ENCODE measurements at regions not wholly inside any gene's neighbourhood (a gene's known extent, or its start where the extent isn't known, plus 50 kb on each side); places are given as distances from the start of the nearest gene placed in this dataset.

GRCh38 chr4:181043486-181043885 lies 1199.7 kb upstream of the TENM3 start:
- intact Hi-C loops (cut with DNase I): no loop called here
- ATAC-seq: no peak
- no peaks in the 10 kb centered on the region for H3K9me3 ChIP-seq

DNA sequence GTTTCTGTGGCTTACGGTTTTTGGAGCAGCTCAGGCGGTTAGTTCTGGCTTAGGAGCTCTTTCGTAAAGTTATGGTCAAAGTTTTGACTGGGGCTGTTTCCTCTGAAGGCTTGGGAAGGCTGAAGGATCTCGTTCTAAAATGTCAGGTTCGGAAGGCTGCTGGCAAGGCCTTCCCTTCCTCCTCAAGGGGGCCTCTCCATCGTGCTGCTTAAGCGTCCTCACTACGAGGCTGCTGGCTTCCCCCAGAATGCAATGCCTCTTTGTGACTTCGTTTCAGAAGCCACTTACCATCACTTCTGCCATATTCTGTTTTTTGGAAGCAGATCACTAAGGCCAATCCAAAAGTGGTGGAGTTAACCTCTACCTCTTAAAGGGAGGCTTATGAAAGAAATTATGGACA lies 1196.4 kb upstream of the TENM3 start:
- no peaks in the 10 kb centered on the region for H3K27me3 ChIP-seq
- no peaks in the 10 kb centered on the region for H3K9me3 ChIP-seq
- no peaks in the 10 kb centered on the region for H3K36me3 ChIP-seq
- ATAC-seq (no peak), DNase-seq (no peak)
- H3K27ac ChIP-seq: no peak overlapping the region
- H3K4me1 ChIP-seq: no peaks in the 10 kb centered on the region
- TF ChIP-seq, protein P1, sequence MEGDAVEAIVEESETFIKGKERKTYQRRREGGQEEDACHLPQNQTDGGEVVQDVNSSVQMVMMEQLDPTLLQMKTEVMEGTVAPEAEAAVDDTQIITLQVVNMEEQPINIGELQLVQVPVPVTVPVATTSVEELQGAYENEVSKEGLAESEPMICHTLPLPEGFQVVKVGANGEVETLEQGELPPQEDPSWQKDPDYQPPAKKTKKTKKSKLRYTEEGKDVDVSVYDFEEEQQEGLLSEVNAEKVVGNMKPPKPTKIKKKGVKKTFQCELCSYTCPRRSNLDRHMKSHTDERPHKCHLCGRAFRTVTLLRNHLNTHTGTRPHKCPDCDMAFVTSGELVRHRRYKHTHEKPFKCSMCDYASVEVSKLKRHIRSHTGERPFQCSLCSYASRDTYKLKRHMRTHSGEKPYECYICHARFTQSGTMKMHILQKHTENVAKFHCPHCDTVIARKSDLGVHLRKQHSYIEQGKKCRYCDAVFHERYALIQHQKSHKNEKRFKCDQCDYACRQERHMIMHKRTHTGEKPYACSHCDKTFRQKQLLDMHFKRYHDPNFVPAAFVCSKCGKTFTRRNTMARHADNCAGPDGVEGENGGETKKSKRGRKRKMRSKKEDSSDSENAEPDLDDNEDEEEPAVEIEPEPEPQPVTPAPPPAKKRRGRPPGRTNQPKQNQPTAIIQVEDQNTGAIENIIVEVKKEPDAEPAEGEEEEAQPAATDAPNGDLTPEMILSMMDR (IDR thresholded peaks at IDR 0.05): no peak
- no peak overlapping the region for H3K4me3 ChIP-seq
- intact Hi-C loops (cut with DNase I): no loop called here

More at GRCh38 chr4:181043486-181043885, 1199.7 kb upstream of the TENM3 start:
- Histone ChIP-seq H3K27me3 (no peaks in the 10 kb centered on the region), H3K36me3 (no peaks in the 10 kb centered on the region), H3K27ac (no peak overlapping the region), H3K4me1 (no peaks in the 10 kb centered on the region), H3K4me3 (no peak overlapping the region)
- TF ChIP-seq, protein P1 (IDR thresholded peaks at IDR 0.05): no peak
- no peak for DNase-seq

DNA sequence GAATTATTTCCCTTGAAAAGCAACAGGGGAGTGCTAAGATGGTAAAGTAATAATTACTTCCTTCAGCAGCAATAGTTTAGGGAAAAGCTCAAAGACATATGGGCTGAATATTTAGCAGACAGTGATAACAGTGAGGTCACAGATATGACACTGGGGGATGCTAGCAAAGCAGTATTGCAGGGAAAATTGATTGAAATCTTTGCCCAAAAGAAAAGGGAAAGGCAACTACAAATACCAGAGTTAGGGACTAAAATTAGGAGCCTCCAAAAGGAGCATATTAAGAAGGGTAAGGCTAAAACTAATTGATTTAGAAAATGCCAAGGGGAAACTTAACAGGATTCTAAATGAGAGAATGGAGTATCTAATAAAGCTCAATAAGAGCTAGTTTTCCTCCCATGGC lies 1191.3 kb upstream of the TENM3 start:
- Histone ChIP-seq H3K4me1 (no peaks in the 10 kb centered on the region), H3K27me3 (no peaks in the 10 kb centered on the region), H3K27ac (no peak overlapping the region), H3K36me3 (no peaks in the 10 kb centered on the region), H3K4me3 (no peak overlapping the region), H3K9me3 (no peaks in the 10 kb centered on the region)
- ATAC-seq (no peak), DNase-seq (no peak)
- TF ChIP-seq, protein P1 (IDR thresholded peaks at IDR 0.05): no peak
- intact Hi-C loops (cut with DNase I): no loop called here

GRCh38 chr4:181061787-181062186 lies 1181.4 kb upstream of the TENM3 start:
- no peak overlapping the region for H3K27ac ChIP-seq
- no peak for ATAC-seq
- H3K9me3 ChIP-seq: no peaks in the 10 kb centered on the region
- H3K27me3 ChIP-seq: no peaks in the 10 kb centered on the region
- no peak overlapping the region for H3K4me3 ChIP-seq
- H3K36me3 ChIP-seq: no peaks in the 10 kb centered on the region
- H3K4me1 ChIP-seq: no peaks in the 10 kb centered on the region
- no peak for DNase-seq
- TF ChIP-seq, protein P1 (IDR thresholded peaks at IDR 0.05): no peak
- intact Hi-C loops (cut with DNase I): no loop called here

- no peaks in the 10 kb centered on the region for H3K27me3 ChIP-seq
- H3K4me1 ChIP-seq: no peaks in the 10 kb centered on the region
- TF ChIP-seq, protein P1 (IDR thresholded peaks at IDR 0.05): no peak
- intact Hi-C loops (cut with DNase I): no loop called here
- no peak for DNase-seq
- H3K36me3 ChIP-seq: no peaks in the 10 kb centered on the region
- H3K27ac ChIP-seq: no peak overlapping the region
- H3K9me3 ChIP-seq: no peaks in the 10 kb centered on the region
- H3K4me3 ChIP-seq: no peak overlapping the region
- ATAC-seq: no peak
These were observed 1180.0 kb upstream of the TENM3 start for GRCh38 chr4:181063212-181063611.

- Histone ChIP-seq H3K4me1 (no peaks in the 10 kb centered on the region), H3K4me3 (no peak overlapping the region), H3K36me3 (no peaks in the 10 kb centered on the region), H3K9me3 (no peaks in the 10 kb centered on the region), H3K27ac (no peak overlapping the region), H3K27me3 (no peaks in the 10 kb centered on the region)
- no peak for ATAC-seq
- DNase-seq: no peak
- intact Hi-C loops (cut with DNase I): no loop called here
- TF ChIP-seq, protein P1 (IDR thresholded peaks at IDR 0.05): no peak
These were observed 1165.9 kb upstream of the TENM3 start for GRCh38 chr4:181077341-181077740.
